Epidermal melanocyte (primary cell): ENCODE measurements at regions not wholly inside any gene's neighbourhood (a gene's known extent, or its start where the extent isn't known, plus 50 kb on each side); places are given as distances from the start of the nearest gene placed in this dataset.

ENCODE experiments used
- DNase-seq: peaks from one replicate; pipeline ENCODE4 v3.0.0; 2011; ENCODE audit warnings: low spot score; ENCODE audit not compliant: insufficient read length

GRCh38 chr2:12305931-12306330 lies 410.8 kb upstream of the TRIB2 start:
- no peak for DNase-seq

GRCh38 chr2:12310399-12310798 lies 406.3 kb upstream of the TRIB2 start:
- no peak for DNase-seq

DNA sequence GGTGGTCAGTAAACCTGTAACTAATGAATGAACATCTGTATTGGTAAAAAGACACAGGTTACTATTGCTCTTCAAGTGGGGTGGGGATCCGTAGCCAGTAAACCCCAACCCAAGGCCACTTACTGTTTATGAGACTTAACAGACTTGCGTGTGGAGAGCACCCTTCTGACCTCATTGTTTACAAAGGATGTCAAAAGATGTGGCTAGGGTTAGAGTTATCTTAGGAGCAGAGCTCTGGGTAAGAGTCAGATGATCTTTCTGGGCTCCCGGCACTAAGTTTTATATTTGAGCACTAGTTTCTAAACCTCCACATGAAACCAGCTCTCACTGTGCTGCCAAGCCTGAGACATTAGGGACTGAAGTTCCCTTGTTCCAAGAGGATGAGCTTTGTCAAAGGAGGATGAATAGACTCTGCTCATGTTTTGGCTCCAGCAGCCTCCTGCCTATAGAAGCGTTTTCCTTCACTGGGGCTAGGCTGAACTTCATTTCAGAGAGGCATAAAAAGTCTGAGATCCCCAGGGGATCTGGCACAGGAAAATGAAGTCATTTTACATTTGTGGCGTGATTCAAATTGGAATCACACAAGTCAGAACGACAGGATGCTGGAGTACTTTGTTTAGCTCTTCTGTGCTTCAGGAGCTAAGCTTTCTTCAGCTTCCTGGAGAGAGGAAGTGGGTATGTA lies 403.1 kb upstream of the TRIB2 start:
- peak; percentile 52 for DNase-seq

DNA sequence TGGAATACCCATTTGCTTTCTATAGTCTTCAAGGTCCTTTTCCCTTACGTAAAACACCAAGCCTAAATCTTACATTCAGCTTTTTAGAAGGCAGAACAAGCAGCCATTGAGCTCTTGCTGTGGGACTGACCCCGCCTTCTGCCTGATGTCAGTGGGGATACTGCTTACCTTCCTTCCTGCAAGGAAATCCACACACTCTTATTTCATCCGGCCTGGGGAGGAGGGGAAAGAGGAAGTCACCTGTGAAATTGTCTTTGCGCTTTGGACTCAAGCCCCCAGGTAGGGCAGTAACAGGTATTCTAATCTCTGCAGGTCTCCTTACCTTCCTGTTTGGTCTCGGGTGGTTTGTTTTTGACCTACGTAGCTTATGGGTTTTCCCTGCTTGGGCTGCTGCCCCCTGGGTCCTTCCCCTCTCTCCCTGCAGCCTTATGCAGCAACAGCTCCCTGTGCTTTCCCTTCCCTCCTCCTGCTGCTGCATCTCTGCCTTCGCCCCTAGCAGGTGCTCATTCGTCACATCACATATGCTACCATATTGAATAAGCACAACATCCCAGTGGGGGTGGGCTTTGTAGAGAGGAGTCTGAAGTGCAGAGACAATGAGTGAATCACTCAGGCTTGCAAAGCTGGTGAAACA lies 402.5 kb upstream of the TRIB2 start:
- DNase-seq, result no peak

- no peak for DNase-seq
Observed at GRCh38 chr2:12315224-12315623, 401.5 kb upstream of the TRIB2 start.

DNA sequence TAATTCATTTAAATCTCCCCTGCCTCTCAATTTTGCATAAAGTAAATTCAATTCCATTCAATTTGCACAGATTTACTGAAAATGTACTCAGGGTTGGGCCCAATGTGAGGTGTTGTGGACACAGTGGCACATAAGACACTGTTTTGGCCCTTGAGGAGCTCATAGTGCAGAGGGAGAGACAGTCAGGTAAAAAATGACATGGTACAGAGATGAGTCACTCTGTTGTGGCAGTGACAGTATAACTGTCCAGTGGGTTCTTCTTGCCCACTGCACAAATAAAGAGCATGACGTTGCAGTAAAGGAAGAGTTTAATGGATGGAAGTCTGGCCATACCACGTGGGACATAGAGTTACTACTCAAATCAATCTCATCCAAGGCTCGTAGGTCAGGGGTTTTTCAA lies 400.3 kb upstream of the TRIB2 start:
- no peak for DNase-seq

DNA sequence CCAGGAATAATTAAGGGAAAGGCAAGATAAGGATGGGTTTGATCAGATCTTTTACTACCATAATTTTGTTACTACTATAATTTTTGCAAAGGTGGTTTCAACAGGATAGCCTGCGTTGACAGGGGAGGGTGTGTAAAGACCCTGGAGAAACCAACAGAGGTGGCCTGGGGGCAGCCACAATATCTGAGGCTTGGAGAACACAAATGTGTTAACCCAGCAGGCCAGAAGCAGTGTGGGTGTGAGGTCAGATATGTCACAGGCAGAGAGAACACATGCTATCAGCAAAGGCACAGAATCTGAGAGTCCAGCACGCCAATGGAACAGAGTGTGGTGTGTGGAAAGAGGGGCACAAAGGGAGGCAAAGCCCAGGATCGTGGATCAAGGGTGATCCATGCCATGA lies 399.4 kb upstream of the TRIB2 start:
- DNase-seq, result no peak

DNA sequence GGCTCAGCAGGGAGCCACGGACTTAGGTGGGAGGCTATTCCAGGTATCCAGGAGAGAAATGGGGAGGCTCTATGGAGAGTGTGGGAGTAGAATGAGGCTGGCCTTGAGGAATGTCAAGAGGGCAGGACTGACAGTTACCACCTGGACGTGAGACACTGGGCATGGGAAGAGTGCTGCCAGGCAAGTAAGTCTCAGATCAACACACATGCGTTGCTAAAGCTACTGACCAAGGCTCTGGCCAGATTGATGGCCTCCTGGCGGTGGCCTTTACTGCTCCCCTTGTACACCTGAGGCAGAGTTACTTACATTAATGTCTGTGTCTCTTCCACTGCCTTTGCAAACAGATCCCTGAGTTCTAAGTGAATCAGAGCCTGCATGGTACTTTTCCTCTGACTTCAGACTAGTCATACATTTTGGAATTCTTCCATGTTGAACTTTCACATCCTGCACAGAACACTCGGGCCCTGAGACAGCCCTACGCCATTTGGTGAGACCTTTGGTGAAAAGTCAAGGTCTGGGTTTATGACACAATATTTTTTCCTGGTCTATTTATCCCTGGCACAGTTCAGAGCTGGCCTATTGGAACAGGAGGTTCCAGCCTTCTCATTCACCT lies 398.8 kb upstream of the TRIB2 start:
- no peak for DNase-seq

- no peak for DNase-seq
Observed at GRCh38 chr2:12318427-12319057, 398.2 kb upstream of the TRIB2 start.

- DNase-seq, result no peak
Observed at GRCh38 chr2:12320027-12320734, 396.6 kb upstream of the TRIB2 start.

DNA sequence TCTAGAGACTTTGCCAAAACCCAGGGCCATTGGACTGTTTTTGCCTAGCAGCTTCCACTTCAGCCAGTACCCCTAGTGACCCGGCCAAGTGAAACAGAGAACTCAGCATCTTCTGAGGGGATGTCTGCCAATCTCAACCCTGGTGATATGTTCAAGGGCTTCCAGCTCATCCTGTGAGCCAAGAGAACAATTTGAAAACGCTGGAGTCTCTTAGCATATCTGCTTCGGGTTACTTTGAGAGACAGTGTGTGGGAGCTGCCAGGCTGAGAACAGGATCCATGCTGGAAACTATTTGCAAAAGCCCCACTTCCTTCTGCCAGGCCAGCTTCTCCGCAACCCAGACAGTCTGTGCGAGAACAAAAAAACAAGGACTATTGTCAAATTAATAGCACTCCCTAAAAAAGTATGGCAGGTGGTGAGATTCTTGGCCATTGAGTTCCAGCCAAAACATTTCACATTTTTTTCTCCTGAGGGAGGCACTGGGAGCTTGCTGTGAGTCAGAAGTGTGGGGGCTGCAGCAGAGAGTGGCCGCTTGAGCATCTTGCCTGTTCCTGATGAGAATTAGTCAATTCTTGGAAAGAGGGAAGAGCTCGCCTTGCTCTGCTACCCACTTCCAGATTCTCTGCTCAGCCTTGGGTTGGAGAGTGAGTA lies 395.6 kb upstream of the TRIB2 start:
- no peak for DNase-seq

GRCh38 chr2:12321886-12322285 lies 394.9 kb upstream of the TRIB2 start:
- DNase-seq, result no peak

DNA sequence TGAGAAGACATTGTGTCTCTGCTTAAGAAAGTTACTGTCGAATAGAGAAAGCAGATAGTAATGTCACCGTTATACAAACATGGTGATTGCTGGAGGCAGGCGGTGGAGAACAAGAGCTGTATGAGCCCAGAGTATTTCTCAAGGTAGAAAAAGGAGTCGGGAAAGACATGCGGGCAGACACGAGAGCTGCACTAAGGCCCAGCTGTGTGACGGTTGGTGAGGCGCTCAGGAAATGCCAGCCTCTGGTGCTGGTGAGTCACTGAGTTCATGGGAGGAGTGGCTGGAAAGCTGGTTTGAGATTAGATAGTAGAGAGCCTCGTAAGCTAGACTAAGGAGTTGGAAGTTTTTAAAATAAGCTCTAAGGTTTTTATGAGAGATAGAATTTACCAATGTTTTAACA lies 390.9 kb upstream of the TRIB2 start:
- no peak for DNase-seq

GRCh38 chr2:12326449-12327190 lies 390.1 kb upstream of the TRIB2 start:
- no peak for DNase-seq

DNA sequence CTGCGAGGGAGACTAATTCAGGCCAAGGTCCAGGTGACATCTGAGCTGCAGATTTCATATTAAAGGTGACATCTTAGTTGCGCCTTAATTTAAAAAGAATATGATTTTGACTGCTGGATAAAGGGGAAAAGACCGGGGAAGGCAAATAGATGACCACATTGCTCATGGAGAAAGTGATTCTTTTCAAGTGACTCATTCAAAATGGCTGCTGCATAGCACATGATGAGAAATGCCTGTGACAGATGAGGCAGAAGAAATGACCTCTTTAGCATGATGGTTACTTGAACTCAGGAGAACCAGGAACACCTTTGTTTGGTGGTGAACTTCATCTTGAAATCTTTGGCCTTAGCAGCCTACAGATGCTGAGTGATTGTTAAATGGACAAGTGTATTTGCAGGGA lies 385.8 kb upstream of the TRIB2 start:
- DNase-seq, result no peak

- no peak for DNase-seq
Observed at GRCh38 chr2:12331698-12332097, 385.0 kb upstream of the TRIB2 start.

GRCh38 chr2:12333293-12333692 lies 383.4 kb upstream of the TRIB2 start:
- DNase-seq, result no peak

DNA sequence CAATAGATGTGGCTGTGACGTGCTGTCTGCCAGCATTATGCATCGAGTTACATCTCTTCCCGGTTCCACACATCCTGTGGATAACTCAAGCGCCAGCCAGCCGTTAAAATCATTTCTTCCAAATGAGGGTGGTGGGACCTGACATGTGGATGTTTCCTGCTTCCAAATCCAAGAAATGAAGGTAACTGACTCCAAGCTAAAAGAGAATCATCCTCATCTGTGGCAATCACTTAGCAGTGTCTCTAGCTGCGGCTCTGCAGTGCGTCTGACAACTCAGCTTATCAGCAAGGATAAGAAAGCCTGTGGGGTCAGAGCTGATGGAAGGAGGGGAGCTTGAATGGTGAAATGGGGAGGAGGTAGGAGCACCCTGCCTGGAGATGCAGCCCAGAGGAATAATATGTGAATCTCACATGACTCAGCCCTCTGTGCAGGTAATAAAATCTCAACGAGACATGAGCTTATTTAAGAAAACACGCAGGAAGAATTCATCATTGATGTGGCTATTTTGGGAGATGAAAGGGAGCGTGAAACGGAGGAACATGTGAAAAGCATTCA lies 382.2 kb upstream of the TRIB2 start:
- DNase-seq, result no peak

DNA sequence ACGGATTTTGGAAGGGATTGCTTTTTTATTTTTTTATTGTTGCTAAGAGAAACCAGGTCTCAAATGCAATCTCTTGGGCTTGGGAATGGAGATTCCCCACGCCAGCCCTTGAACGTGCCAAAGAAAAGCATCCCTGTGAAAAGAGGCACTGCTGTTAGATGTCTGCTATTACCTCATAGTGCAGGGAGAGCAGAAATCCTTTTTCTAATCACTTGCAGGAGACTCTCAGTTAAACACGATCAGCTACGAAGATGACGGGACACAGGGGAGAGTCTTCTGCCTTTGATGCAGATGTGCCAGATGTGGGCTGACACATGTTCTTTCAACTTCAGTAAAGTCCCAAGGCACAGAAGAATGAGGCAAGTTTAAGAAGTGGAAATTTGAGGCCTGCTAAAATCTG lies 381.6 kb upstream of the TRIB2 start:
- DNase-seq, result no peak

GRCh38 chr2:12335995-12336394 lies 380.7 kb upstream of the TRIB2 start:
- DNase-seq, result no peak
